ENCODE measurements at regions not wholly inside any gene's neighbourhood (a gene's known extent, or its start where the extent isn't known, plus 50 kb on each side); places are given as distances from the start of the nearest gene placed in this dataset.

GRCh38 chr16:73912850-73913249 is 383.8 kb upstream of the PSMD7 start:
- TF ChIP-seq BHLHE40 (IDR thresholded peaks at IDR 0.05; ENCODE audit: borderline replicate concordance) (no peak), NFRKB (IDR thresholded peaks at IDR 0.05) (no peak)

All from HEK293T (cell line).